HEK293T (cell line): ENCODE measurements at regions not wholly inside any gene's neighbourhood (a gene's known extent, or its start where the extent isn't known, plus 50 kb on each side); places are given as distances from the start of the nearest gene placed in this dataset.

Experiments
- CTCF ChIA-PET: fragments of 350-600 bp; formaldehyde crosslinking; extraction: SDS; loops from one replicate; lab custom pipeline; 2021; ENCODE audit warnings: antibody characterized with exemption, inconsistent platforms; lab: Yijun Ruan, JAX
- POLR2A ChIA-PET: fragments of 350-600 bp; formaldehyde crosslinking; extraction: SDS; loops from one replicate; lab custom pipeline; 2020; ENCODE audit warnings: antibody characterized with exemption, inconsistent platforms; lab: Yijun Ruan, JAX
- DNase-seq: peaks from one replicate; pipeline ENCODE4 v3.0.0; 2012; ENCODE audit warnings: mixed read lengths; ENCODE audit errors: extremely low spot score
- ARNT ChIP-seq: fragments of 450-650 bp; IDR thresholded peaks from 2 replicates; pipeline ENCODE4 v1.6.1; 2017; ENCODE audit warnings: mild to moderate bottlenecking
- BHLHE40 ChIP-seq: fragments of 450-650 bp; IDR thresholded peaks from 2 replicates; pipeline ENCODE4 v1.6.1; 2016; ENCODE audit warnings: mild to moderate bottlenecking, moderate library complexity, borderline replicate concordance
- CTBP1 ChIP-seq: fragments of 450-650 bp; IDR thresholded peaks from 2 replicates; pipeline ENCODE4 v1.6.1; 2016; ENCODE audit warnings: borderline replicate concordance
- ELF4 ChIP-seq: fragments of 450-650 bp; IDR thresholded peaks from 2 replicates; pipeline ENCODE4 v1.6.1; 2017; ENCODE audit warnings: antibody characterized with exemption
- FOXA1 ChIP-seq: fragments of 450-650 bp; IDR thresholded peaks from 2 replicates; pipeline ENCODE4 v1.6.1; 2016; ENCODE audit warnings: mild to moderate bottlenecking
- FOXK2 ChIP-seq: fragments of 450-650 bp; IDR thresholded peaks from 2 replicates; pipeline ENCODE4 v1.6.1; 2016; ENCODE audit warnings: mild to moderate bottlenecking
- FOXM1 ChIP-seq: fragments of 450-650 bp; IDR thresholded peaks from 2 replicates; pipeline ENCODE4 v1.6.1; 2017; ENCODE audit warnings: mild to moderate bottlenecking, borderline replicate concordance
- HDGF ChIP-seq: fragments of 450-650 bp; IDR thresholded peaks from 2 replicates; pipeline ENCODE4 v1.6.1; 2017; ENCODE audit warnings: antibody characterized with exemption, borderline replicate concordance
- L3MBTL2 ChIP-seq: fragments of 450-650 bp; conservative IDR thresholded peaks from 2 replicates; pipeline ENCODE4 v1.6.1; 2016; ENCODE audit warnings: mild to moderate bottlenecking
- LEF1 ChIP-seq: fragments of 450-650 bp; IDR thresholded peaks from 2 replicates; pipeline ENCODE4 v1.6.1; 2017; ENCODE audit warnings: mild to moderate bottlenecking, borderline replicate concordance
- NFRKB ChIP-seq: fragments of 450-650 bp; IDR thresholded peaks from 2 replicates; pipeline ENCODE4 v1.6.1; 2016; ENCODE audit warnings: mild to moderate bottlenecking, moderate library complexity
- SP1 ChIP-seq: fragments of 450-650 bp; IDR thresholded peaks from 2 replicates; pipeline ENCODE4 v1.6.1; 2017
- SUZ12 ChIP-seq: fragments of 450-650 bp; IDR thresholded peaks from 2 replicates; pipeline ENCODE4 v1.6.1; 2016; ENCODE audit warnings: mild to moderate bottlenecking
- TARDBP ChIP-seq: fragments of 450-650 bp; IDR thresholded peaks from 2 replicates; pipeline ENCODE4 v1.6.1; 2016
- ZNF384 ChIP-seq: fragments of 450-650 bp; IDR thresholded peaks from 2 replicates; pipeline ENCODE4 v1.6.1; 2016
- TF ChIP-seq, protein P1 (sequence below): fragments of 450-650 bp; IDR thresholded peaks from 2 replicates; pipeline ENCODE4 v1.6.1; 2016

- ChIA-PET POLR2A (no interaction called here), CTCF (no interaction called here)
- no peak for TF ChIP-seq SP1
- no peak for TF ChIP-seq FOXA1
- no peak for TF ChIP-seq BHLHE40
- TF ChIP-seq ELF4: no peak
- DNase-seq: no peak
Measured at GRCh38 chr1:56060906-56061305, 518.5 kb downstream of the PLPP3 start.

DNA sequence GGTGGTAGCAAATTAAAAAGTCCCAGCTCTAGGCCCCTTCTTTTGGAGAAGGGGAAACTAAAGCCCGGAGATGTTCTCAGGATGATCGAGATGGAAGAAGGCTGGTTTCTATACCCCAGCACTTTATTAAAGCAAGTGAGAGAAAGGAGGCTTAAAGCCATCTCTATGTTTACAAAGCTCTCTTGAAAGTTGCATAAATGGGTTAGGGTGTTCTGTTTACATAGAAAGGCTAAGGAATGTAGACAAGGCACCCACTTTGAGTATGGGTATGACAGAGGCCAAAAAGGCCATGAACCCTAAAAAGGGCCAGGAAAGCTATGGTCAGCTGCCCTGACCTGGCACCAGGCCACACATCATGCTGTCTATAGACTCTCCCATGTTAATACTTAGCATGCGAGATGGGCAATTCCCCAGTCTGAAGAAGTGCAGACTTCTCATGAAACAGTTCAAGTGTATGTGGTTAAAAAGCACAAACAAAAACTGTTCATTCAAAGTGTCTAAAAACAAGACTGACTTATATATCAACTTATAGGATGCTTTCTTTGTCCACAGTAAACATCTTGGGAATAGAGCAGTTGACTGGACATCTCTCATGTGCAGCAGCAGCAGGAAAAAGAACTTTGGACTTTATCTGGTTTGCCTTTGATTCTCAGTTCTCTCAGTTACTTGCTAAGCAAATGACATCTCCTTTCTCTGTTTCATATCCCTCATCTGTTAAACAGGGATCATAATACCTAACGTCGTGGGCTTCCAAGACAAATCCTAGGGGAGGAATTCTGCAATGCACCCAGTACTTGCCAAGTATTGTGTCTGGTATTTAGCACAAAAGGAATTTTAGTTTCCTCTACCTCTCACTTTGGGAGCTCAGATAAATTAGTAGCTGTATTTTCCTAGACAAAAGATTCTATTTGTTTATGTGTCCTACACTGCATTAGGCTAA, 521.6 kb downstream of the PLPP3 start:
- ChIA-PET CTCF (interaction anchor here (0.6 kb wide), 1 partner anchor 456 kb away, joined by 3 read pairs; no protein-coding TSS in a partner anchor), POLR2A (no interaction called here)
- TF ChIP-seq ARNT (no peak), SP1 (no peak), L3MBTL2 (no peak), HDGF (no peak)
- TF ChIP-seq, protein P1, sequence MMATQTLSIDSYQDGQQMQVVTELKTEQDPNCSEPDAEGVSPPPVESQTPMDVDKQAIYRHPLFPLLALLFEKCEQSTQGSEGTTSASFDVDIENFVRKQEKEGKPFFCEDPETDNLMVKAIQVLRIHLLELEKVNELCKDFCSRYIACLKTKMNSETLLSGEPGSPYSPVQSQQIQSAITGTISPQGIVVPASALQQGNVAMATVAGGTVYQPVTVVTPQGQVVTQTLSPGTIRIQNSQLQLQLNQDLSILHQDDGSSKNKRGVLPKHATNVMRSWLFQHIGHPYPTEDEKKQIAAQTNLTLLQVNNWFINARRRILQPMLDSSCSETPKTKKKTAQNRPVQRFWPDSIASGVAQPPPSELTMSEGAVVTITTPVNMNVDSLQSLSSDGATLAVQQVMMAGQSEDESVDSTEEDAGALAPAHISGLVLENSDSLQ: no peak
- no peak for DNase-seq

DNA sequence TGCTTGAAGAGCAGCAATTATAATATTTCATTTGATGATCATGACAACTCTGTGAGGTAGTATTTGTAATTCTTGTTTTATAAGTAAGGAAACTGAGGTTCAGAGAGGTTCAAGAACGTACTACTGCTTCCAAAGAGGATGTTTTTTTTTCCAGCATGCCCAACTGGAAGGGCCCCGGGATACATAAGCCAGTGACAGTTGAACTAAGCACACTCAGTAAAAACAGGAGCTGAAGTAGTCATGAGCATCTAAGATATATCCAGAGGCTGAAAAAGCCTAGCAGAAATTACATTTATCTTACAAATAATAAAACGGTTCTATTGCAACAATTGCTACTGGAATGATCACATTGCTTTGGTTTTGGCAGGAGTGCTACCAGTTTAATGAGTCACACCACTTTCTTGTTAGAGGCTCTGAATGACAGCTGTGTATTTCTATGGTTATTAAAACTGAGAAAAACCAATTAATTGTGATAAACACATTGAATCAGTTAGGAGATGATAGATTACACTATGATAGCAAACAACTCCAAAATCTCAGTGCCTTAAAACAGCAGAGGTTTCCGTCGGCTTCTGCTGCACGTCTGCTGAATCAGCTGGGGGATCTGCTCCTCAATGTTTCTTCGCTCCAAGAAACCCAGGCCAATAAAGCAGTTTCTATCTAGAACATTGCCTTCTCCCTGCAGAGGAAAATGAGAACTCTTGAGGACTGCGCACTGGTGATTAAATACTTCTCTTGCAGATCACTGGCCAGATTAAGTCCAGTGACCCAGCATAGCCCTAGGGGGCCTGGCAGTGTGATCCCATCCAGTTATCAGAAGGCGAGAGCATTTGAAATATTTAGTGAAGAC, 522.7 kb downstream of the PLPP3 start:
- TF ChIP-seq ARNT (no peak), LEF1 (no peak), L3MBTL2 (no peak), FOXM1 (no peak), ZNF384 (no peak), ELF4 (no peak), NFRKB (no peak), TARDBP (no peak), FOXK2 (no peak), HDGF (no peak), CTBP1 (no peak), FOXA1 (no peak)
- TF ChIP-seq, protein P1: no peak
- CTCF ChIA-PET: no interaction called here
- no peak for DNase-seq
- POLR2A ChIA-PET: no interaction called here

DNA sequence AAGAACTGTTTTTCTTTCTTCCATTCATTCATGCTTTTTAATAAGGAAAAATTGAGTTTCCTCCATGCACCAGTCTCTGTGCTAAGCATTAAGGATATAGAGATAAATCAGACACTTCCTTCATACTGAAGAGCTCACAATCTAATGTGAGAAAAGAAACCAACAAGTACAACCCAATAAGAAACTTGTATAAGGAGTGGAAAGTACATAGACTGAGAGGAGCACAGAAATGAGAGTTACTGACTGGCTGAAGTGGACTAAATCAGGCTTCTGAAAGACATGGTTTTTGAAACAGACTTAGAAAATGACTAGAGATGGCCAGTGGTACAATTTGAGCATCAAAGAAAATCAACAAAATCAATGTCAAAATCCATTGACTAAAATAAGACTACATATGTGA, 524.4 kb downstream of the PLPP3 start:
- DNase-seq: no peak
- TF ChIP-seq FOXA1: no peak
- no peak for TF ChIP-seq FOXK2
- no peak for TF ChIP-seq SUZ12
- TF ChIP-seq L3MBTL2: no peak
- no peak for TF ChIP-seq LEF1
- TF ChIP-seq SP1: no peak
- TF ChIP-seq FOXM1: no peak
- TF ChIP-seq NFRKB: no peak
- no peak for TF ChIP-seq TARDBP
- TF ChIP-seq, protein P1: no peak
- no peak for TF ChIP-seq ZNF384
- TF ChIP-seq BHLHE40: no peak
- TF ChIP-seq HDGF: no peak
- TF ChIP-seq ARNT: no peak
- no peak for TF ChIP-seq ELF4
- no peak for TF ChIP-seq CTBP1
- ChIA-PET CTCF (no interaction called here), POLR2A (no interaction called here)

DNA sequence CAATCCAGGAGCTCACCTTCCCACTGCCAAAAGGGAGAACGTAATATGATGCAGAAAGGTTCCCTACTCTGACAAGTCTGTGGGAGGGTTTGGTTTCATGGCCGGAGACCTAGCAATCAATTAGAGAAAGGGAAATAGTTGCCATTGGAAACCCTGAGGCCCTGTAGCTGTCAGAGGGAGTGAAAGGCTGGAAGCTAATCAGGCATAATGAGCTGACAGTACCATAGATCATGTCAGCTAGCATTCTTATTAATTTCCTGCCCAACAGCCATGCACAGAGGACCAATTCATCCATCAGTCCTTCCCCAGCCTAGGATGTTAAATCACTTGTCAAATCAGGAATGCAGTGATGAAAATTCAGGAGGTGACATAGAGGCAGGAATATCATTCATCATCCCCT, 527.3 kb downstream of the PLPP3 start:
- TF ChIP-seq CTBP1: no peak
- TF ChIP-seq NFRKB: no peak
- no peak for TF ChIP-seq FOXK2
- TF ChIP-seq, protein P1: no peak
- no peak for TF ChIP-seq ELF4
- no peak for TF ChIP-seq HDGF
- TF ChIP-seq SP1: no peak
- no peak for TF ChIP-seq ZNF384
- TF ChIP-seq BHLHE40: no peak
- TF ChIP-seq TARDBP: no peak
- TF ChIP-seq ARNT: no peak
- TF ChIP-seq L3MBTL2: no peak
- DNase-seq: no peak
- POLR2A ChIA-PET: no interaction called here
- CTCF ChIA-PET: no interaction called here

- TF ChIP-seq BHLHE40: no peak
- TF ChIP-seq ARNT: no peak
- TF ChIP-seq TARDBP: no peak
- TF ChIP-seq FOXK2: no peak
- TF ChIP-seq CTBP1: no peak
- no peak for TF ChIP-seq L3MBTL2
- TF ChIP-seq NFRKB: no peak
- TF ChIP-seq FOXM1: no peak
- TF ChIP-seq FOXA1: no peak
- TF ChIP-seq SUZ12: no peak
- TF ChIP-seq ELF4: no peak
- no peak for TF ChIP-seq SP1
- TF ChIP-seq LEF1: no peak
- no peak for TF ChIP-seq ZNF384
- CTCF ChIA-PET: no interaction called here
- POLR2A ChIA-PET: no interaction called here
- no peak for DNase-seq
Measured at GRCh38 chr1:56050911-56051310, 528.5 kb downstream of the PLPP3 start.
